Superior temporal gyrus (tissue), 1 donor: ENCODE measurements at regions not wholly inside any gene's neighbourhood (a gene's known extent, or its start where the extent isn't known, plus 50 kb on each side); places are given as distances from the start of the nearest gene placed in this dataset.
"Not testable (repeated sequence)": the region's sequence is repeated elsewhere in the genome, so short reads cannot be mapped to it uniquely, and the experiment has no call there.

Experiments
- DNase-seq: peaks from one replicate; pipeline ENCODE4 v3.0.0-alpha.2; 2016; ENCODE audit errors: extremely low spot score

GRCh38 chr5:111829701-111830100, 72.7 kb upstream of the NREP start:
- no peak for DNase-seq

- no peak for DNase-seq
These were observed 69.1 kb upstream of the NREP start for GRCh38 chr5:111826064-111826463.

GRCh38 chr5:111820072-111820471, 63.1 kb upstream of the NREP start:
- DNase-seq: no peak

GRCh38 chr5:111819028-111819427, 62.0 kb upstream of the NREP start:
- DNase-seq: not testable (repeated sequence)

- no peak for DNase-seq
These were observed 56.5 kb upstream of the NREP start for GRCh38 chr5:111813537-111813936.

GRCh38 chr5:111810112-111810511, 53.1 kb upstream of the NREP start:
- DNase-seq: no peak
